DND-41 (cell line): ENCODE measurements at regions not wholly inside any gene's neighbourhood (a gene's known extent, or its start where the extent isn't known, plus 50 kb on each side); places are given as distances from the start of the nearest gene placed in this dataset.
"Not testable (repeated sequence)": the region's sequence is repeated elsewhere in the genome, so short reads cannot be mapped to it uniquely, and the experiment has no call there.

Experiments used
- ATAC-seq: fragments of 200-7000 bp; cut with Tn5 transposase; 3 replicates; pipeline ENCODE4 v1.9.1; 2021; ENCODE audit warnings: low read depth; ENCODE audit not compliant: insufficient read depth
- DNase-seq: peaks from one replicate; pipeline ENCODE4 v3.0.0-alpha.2; 2020
- H2AFZ ChIP-seq: 2 replicates; pipeline ENCODE4 v1.6.0; 2012; ENCODE audit warnings: low read depth, low read length
- H3K27ac ChIP-seq: 2 replicates; pipeline ENCODE4 v1.5.1; 2012; ENCODE audit warnings: low read length, inconsistent platforms
- H3K27me3 ChIP-seq: fragments of 200-600 bp; sonication (generic); 2 replicates; pipeline ENCODE4 v1.6.0; 2012; ENCODE audit warnings: low read length, mild to moderate bottlenecking, inconsistent platforms; ENCODE audit not compliant: insufficient read depth, poor library complexity
- H3K36me3 ChIP-seq: 2 replicates; pipeline ENCODE4 v1.5.1; 2012; ENCODE audit warnings: low read length, inconsistent platforms; ENCODE audit not compliant: insufficient read depth
- H3K4me1 ChIP-seq: 2 replicates; pipeline ENCODE4 v1.5.1; 2012; ENCODE audit warnings: mild to moderate bottlenecking, low read length; ENCODE audit not compliant: insufficient read depth
- H3K4me2 ChIP-seq: 2 replicates; pipeline ENCODE4 v1.6.0; 2012; ENCODE audit warnings: mild to moderate bottlenecking, moderate library complexity, low read length, inconsistent platforms; ENCODE audit not compliant: insufficient read depth
- H3K4me3 ChIP-seq, 2 experiments: fragments of 200-600 bp in 1 of 2; shearing (Covaris generic) in 1 of 2; 2 replicates each; pipeline ENCODE4 v1.5.1; 2012 to 2016; ENCODE audit warnings: inconsistent platforms in 2 of 2, low read length in 2 of 2, mild to moderate bottlenecking in 2 of 2, low read depth in 1 of 2, moderate library complexity in 1 of 2
- H3K79me2 ChIP-seq: 2 replicates; pipeline ENCODE4 v1.6.0; 2012; ENCODE audit warnings: low read length, inconsistent platforms; ENCODE audit not compliant: insufficient read depth
- H3K9ac ChIP-seq: 2 replicates; pipeline ENCODE4 v1.6.0; 2012; ENCODE audit warnings: low read depth, mild to moderate bottlenecking, inconsistent platforms, low read length, moderate library complexity
- H3K9me3 ChIP-seq: 2 replicates; pipeline ENCODE4 v1.5.1; 2012; ENCODE audit warnings: low read length, moderate library complexity, mild to moderate bottlenecking, inconsistent platforms; ENCODE audit not compliant: insufficient read depth, severe bottlenecking
- H4K20me1 ChIP-seq: 2 replicates; pipeline ENCODE4 v1.6.0; 2012; ENCODE audit warnings: low read length; ENCODE audit not compliant: insufficient read depth
- EZH2 ChIP-seq: IDR thresholded peaks from 3 replicates; pipeline ENCODE4 v1.6.1; 2012; ENCODE audit warnings: borderline replicate concordance, low read depth, mild to moderate bottlenecking, moderate library complexity, low read length, inconsistent platforms; ENCODE audit not compliant: severe bottlenecking
- TF ChIP-seq, protein P1 (sequence below): IDR thresholded peaks from 2 replicates; pipeline ENCODE4 v1.5.1; 2012; ENCODE audit warnings: borderline replicate concordance, low read length, moderate library complexity, mild to moderate bottlenecking; ENCODE audit not compliant: poor library complexity, severe bottlenecking; ENCODE audit errors: extremely low read depth

GRCh38 chr12:131511391-131511802 lies 199.5 kb upstream of the SFSWAP start:
- TF ChIP-seq EZH2: no peak
- TF ChIP-seq, protein P1, sequence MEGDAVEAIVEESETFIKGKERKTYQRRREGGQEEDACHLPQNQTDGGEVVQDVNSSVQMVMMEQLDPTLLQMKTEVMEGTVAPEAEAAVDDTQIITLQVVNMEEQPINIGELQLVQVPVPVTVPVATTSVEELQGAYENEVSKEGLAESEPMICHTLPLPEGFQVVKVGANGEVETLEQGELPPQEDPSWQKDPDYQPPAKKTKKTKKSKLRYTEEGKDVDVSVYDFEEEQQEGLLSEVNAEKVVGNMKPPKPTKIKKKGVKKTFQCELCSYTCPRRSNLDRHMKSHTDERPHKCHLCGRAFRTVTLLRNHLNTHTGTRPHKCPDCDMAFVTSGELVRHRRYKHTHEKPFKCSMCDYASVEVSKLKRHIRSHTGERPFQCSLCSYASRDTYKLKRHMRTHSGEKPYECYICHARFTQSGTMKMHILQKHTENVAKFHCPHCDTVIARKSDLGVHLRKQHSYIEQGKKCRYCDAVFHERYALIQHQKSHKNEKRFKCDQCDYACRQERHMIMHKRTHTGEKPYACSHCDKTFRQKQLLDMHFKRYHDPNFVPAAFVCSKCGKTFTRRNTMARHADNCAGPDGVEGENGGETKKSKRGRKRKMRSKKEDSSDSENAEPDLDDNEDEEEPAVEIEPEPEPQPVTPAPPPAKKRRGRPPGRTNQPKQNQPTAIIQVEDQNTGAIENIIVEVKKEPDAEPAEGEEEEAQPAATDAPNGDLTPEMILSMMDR: no peak
- H3K9me3 ChIP-seq: no peaks in the 10 kb centered on the region
- no peak overlapping the region for H3K4me3 ChIP-seq
- DNase-seq (peak; percentile 35), ATAC-seq (peak; percentile 90)
- no peak overlapping the region for H2AFZ ChIP-seq
- H3K4me2 ChIP-seq: no peak overlapping the region
- no peaks in the 10 kb centered on the region for H3K4me1 ChIP-seq
- no peaks in the 10 kb centered on the region for H3K79me2 ChIP-seq
- no peaks in the 10 kb centered on the region for H3K36me3 ChIP-seq
- no peak overlapping the region for H3K9ac ChIP-seq
- H4K20me1 ChIP-seq: no peaks in the 10 kb centered on the region
- no peak overlapping the region for H3K27ac ChIP-seq
- no peaks in the 10 kb centered on the region for H3K27me3 ChIP-seq

DNA sequence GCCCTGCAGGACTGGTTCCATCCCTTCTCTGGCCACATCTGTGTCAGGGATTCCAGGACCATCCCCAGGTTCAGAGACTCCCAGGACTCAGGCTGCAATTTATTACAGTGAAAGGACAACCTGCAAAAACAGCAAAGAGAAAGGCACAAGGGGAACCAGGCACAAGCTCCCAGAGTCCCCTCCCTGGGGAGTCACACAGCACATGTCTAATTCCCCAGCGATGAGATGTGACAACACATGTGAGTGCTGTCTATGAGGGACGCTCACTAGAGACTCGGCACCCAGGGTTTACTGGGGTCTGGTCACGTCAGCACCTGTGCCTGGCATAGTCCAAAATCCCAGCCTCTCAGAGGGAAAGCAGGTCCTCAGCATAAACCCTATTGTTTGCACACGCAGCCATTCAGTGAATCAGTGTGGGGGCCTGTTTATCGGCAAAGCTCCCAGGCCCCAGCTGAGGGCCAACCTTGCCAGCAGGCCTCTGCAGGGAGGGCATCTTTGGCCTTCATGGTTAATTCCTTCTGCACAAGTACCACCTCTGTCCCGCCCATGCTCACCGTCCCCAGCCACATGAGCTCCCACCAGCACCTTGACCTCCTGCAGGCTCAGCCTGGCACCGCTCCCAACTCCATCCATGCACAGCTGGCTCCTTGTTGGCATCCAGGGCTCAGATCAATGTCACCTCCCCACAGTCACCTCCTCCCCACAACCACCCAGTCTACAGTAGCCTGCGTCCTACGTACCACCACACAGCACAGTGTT lies 198.9 kb upstream of the SFSWAP start:
- no peak overlapping the region for H3K4me3 ChIP-seq
- H3K4me2 ChIP-seq: no peak overlapping the region
- H3K36me3 ChIP-seq: no peaks in the 10 kb centered on the region
- H4K20me1 ChIP-seq: no peaks in the 10 kb centered on the region
- H3K4me1 ChIP-seq: no peaks in the 10 kb centered on the region
- H3K27ac ChIP-seq: no peak overlapping the region
- no peak overlapping the region for H3K9ac ChIP-seq
- TF ChIP-seq, protein P1: no peak
- TF ChIP-seq EZH2: no peak
- no peak for DNase-seq
- ATAC-seq: no peak
- H3K79me2 ChIP-seq: no peaks in the 10 kb centered on the region
- no peak overlapping the region for H2AFZ ChIP-seq
- no peaks in the 10 kb centered on the region for H3K27me3 ChIP-seq
- H3K9me3 ChIP-seq: no peaks in the 10 kb centered on the region

- Histone ChIP-seq H4K20me1 (no peaks in the 10 kb centered on the region), H3K79me2 (no peaks in the 10 kb centered on the region), H2AFZ (no peak overlapping the region), H3K9me3 (no peaks in the 10 kb centered on the region), H3K4me1 (no peaks in the 10 kb centered on the region), H3K9ac (no peak overlapping the region), H3K27ac (no peak overlapping the region), H3K36me3 (no peaks in the 10 kb centered on the region), H3K4me3 (no peak overlapping the region), H3K27me3 (no peaks in the 10 kb centered on the region), H3K4me2 (no peak overlapping the region)
- TF ChIP-seq EZH2: no peak
- TF ChIP-seq, protein P1: no peak
- no peak for ATAC-seq
- DNase-seq: no peak
These were observed 197.3 kb upstream of the SFSWAP start for GRCh38 chr12:131513606-131514005.

- not testable (repeated sequence) for H2AFZ ChIP-seq, H3K4me2 ChIP-seq, ATAC-seq, H3K27ac ChIP-seq, H3K4me3 ChIP-seq, H3K4me1 ChIP-seq, H3K79me2 ChIP-seq, H4K20me1 ChIP-seq, H3K36me3 ChIP-seq, H3K9ac ChIP-seq, H3K9me3 ChIP-seq, DNase-seq, H3K27me3 ChIP-seq
These were observed 190.3 kb upstream of the SFSWAP start for GRCh38 chr12:131520553-131520952.
